ENCODE measurements at regions not wholly inside any gene's neighbourhood (a gene's known extent, or its start where the extent isn't known, plus 50 kb on each side); places are given as distances from the start of the nearest gene placed in this dataset.

- H3K4ac ChIP-seq (ENCODE audit: low read depth, low read length): no peak overlapping the region
- no peak overlapping the region for H3K4me2 ChIP-seq (ENCODE audit: low read length)
- H3K79me1 ChIP-seq (ENCODE audit: low read length): peaks cover 15% of the 10 kb centered on the region
- no peak overlapping the region for H2AFZ ChIP-seq (ENCODE audit: insufficient read depth, low read length, poor library complexity)
- peak overlapping the region; percentile 66 for H4K91ac ChIP-seq (ENCODE audit: low read depth, low read length)
- H3K9ac ChIP-seq (ENCODE audit: low read length): no peak overlapping the region
- H3K27ac ChIP-seq (ENCODE audit: low read depth, low read length): no peak overlapping the region
- H2AK5ac ChIP-seq (ENCODE audit: low read length): peak overlapping the region; percentile 3
- H3K4me1 ChIP-seq (ENCODE audit: control insufficient read depth in 1 of 2, insufficient read depth in 2 of 2, low read length in 2 of 2): peaks cover 8 to 12% of the 10 kb centered on the region in 2 experiments
- no peak overlapping the region for H3K18ac ChIP-seq (ENCODE audit: low read length)
- no peak overlapping the region for H3K4me3 ChIP-seq (ENCODE audit: low read depth, low read length)
- H2BK5ac ChIP-seq (ENCODE audit: low read depth, low read length, poor library complexity): peak overlapping the region; percentile 42
- no peak overlapping the region for H4K12ac ChIP-seq (ENCODE audit: low read depth, low read length)
- peaks cover 2% of the 10 kb centered on the region for H3K79me2 ChIP-seq (ENCODE audit: control insufficient read depth, insufficient read depth, low read length, poor library complexity)
- no peak overlapping the region for H3K23ac ChIP-seq (ENCODE audit: low read length)
- peaks cover 2% of the 10 kb centered on the region for H3K9me3 ChIP-seq (ENCODE audit: insufficient read depth, low read depth, low read length)
- H2BK12ac ChIP-seq (ENCODE audit: low read length): peak overlapping the region; percentile 63
- H3K36me3 ChIP-seq (ENCODE audit: control insufficient read depth in 1 of 2, insufficient read depth in 2 of 2, low read length in 2 of 2): no peaks in the 10 kb centered on the region
- no peak overlapping the region for H2BK120ac ChIP-seq (ENCODE audit: insufficient read depth, low read length, poor library complexity)
- no peak overlapping the region for H4K8ac ChIP-seq (ENCODE audit: low read depth, low read length)
- H3K27me3 ChIP-seq (ENCODE audit: insufficient read depth, low read length): no peaks in the 10 kb centered on the region
- peak; percentile 67 to 75 for DNase-seq
- no peak overlapping the region for H3K14ac ChIP-seq (ENCODE audit: low read length)
Measured at GRCh38 chr5:15012061-15012460, 140.5 kb upstream of the ANKH start.

- H3K79me1 ChIP-seq (ENCODE audit: low read length): peaks cover 12% of the 10 kb centered on the region
- H2BK5ac ChIP-seq (ENCODE audit: low read depth, low read length, poor library complexity): no peak overlapping the region
- H2BK120ac ChIP-seq (ENCODE audit: insufficient read depth, low read length, poor library complexity): peak overlapping the region; percentile 36
- no peak overlapping the region for H4K8ac ChIP-seq (ENCODE audit: low read depth, low read length)
- H2BK12ac ChIP-seq (ENCODE audit: low read length): peak overlapping the region; percentile 94
- H3K4me3 ChIP-seq (ENCODE audit: low read depth, low read length): no peak overlapping the region
- H3K9me3 ChIP-seq (ENCODE audit: insufficient read depth, low read depth, low read length): no peaks in the 10 kb centered on the region
- no peaks in the 10 kb centered on the region for H3K36me3 ChIP-seq (ENCODE audit: control insufficient read depth in 1 of 2, insufficient read depth in 2 of 2, low read length in 2 of 2)
- no peak overlapping the region for H3K9ac ChIP-seq (ENCODE audit: low read length)
- no peak overlapping the region for H2AFZ ChIP-seq (ENCODE audit: insufficient read depth, low read length, poor library complexity)
- WGBS (ENCODE audit: extremely low coverage, insufficient coverage, insufficient read length): no CpG with 5 or more reads among the region's 4 CpGs
- H3K27me3 ChIP-seq (ENCODE audit: insufficient read depth, low read length): no peaks in the 10 kb centered on the region
- no peak overlapping the region for H3K18ac ChIP-seq (ENCODE audit: low read length)
- H3K23ac ChIP-seq (ENCODE audit: low read length): no peak overlapping the region
- H4K12ac ChIP-seq (ENCODE audit: low read depth, low read length): no peak overlapping the region
- H3K27ac ChIP-seq (ENCODE audit: low read depth, low read length): no peak overlapping the region
- peak overlapping the region; percentile 65 for H4K91ac ChIP-seq (ENCODE audit: low read depth, low read length)
- H3K4ac ChIP-seq (ENCODE audit: low read depth, low read length): no peak overlapping the region
- no peak overlapping the region for H2AK5ac ChIP-seq (ENCODE audit: low read length)
- peaks cover 8 to 11% of the 10 kb centered on the region in 2 experiments for H3K4me1 ChIP-seq (ENCODE audit: control insufficient read depth in 1 of 2, insufficient read depth in 2 of 2, low read length in 2 of 2)
- H3K4me2 ChIP-seq (ENCODE audit: low read length): no peak overlapping the region
- DNase-seq: no peak
- H3K14ac ChIP-seq (ENCODE audit: low read length): no peak overlapping the region
- peaks cover 2% of the 10 kb centered on the region for H3K79me2 ChIP-seq (ENCODE audit: control insufficient read depth, insufficient read depth, low read length, poor library complexity)
Measured at GRCh38 chr5:15010936-15011335, 139.4 kb upstream of the ANKH start.

DNA sequence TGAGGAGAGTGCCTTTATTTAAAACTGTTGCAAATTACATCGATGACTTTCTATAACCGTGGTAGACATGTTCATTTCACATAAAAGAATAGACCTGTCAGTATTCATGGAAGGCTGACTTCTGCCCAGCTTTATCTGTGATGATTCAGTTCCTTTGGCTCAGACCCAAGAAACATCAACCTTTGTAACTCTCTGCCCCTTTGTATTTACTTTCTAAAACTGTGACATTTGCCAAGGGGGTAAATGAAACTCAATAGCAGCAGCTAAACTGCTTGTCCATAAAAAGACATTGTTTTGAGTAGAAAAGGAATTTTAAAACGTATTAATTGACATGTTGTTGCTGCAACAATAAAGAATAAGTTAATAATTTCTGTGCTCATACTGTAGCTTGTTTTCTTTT, 137.8 kb upstream of the ANKH start:
- H3K4ac ChIP-seq (ENCODE audit: low read depth, low read length): no peak overlapping the region
- H3K79me1 ChIP-seq (ENCODE audit: low read length): peaks cover 7% of the 10 kb centered on the region
- H2AK5ac ChIP-seq (ENCODE audit: low read length): no peak overlapping the region
- H4K8ac ChIP-seq (ENCODE audit: low read depth, low read length): no peak overlapping the region
- H2BK120ac ChIP-seq (ENCODE audit: insufficient read depth, low read length, poor library complexity): no peak overlapping the region
- DNase-seq: peak in 1 of 2 donors; percentile 37
- no peak overlapping the region for H3K14ac ChIP-seq (ENCODE audit: low read length)
- H3K18ac ChIP-seq (ENCODE audit: low read length): no peak overlapping the region
- H3K27ac ChIP-seq (ENCODE audit: low read depth, low read length): no peak overlapping the region
- H4K91ac ChIP-seq (ENCODE audit: low read depth, low read length): no peak overlapping the region
- no peaks in the 10 kb centered on the region for H3K36me3 ChIP-seq (ENCODE audit: control insufficient read depth in 1 of 2, insufficient read depth in 2 of 2, low read length in 2 of 2)
- WGBS (ENCODE audit: extremely low coverage, insufficient coverage, insufficient read length): no CpG with 5 or more reads among the region's 3 CpGs
- no peak overlapping the region for H2AFZ ChIP-seq (ENCODE audit: insufficient read depth, low read length, poor library complexity)
- H3K79me2 ChIP-seq (ENCODE audit: control insufficient read depth, insufficient read depth, low read length, poor library complexity): peaks cover 2% of the 10 kb centered on the region
- no peaks in the 10 kb centered on the region for H3K27me3 ChIP-seq (ENCODE audit: insufficient read depth, low read length)
- no peak overlapping the region for H3K4me2 ChIP-seq (ENCODE audit: low read length)
- H3K9ac ChIP-seq (ENCODE audit: low read length): no peak overlapping the region
- no peaks in the 10 kb centered on the region for H3K9me3 ChIP-seq (ENCODE audit: insufficient read depth, low read depth, low read length)
- peaks cover 8 to 9% of the 10 kb centered on the region in 2 experiments for H3K4me1 ChIP-seq (ENCODE audit: control insufficient read depth in 1 of 2, insufficient read depth in 2 of 2, low read length in 2 of 2)
- no peak overlapping the region for H3K4me3 ChIP-seq (ENCODE audit: low read depth, low read length)
- H4K12ac ChIP-seq (ENCODE audit: low read depth, low read length): no peak overlapping the region
- H3K23ac ChIP-seq (ENCODE audit: low read length): no peak overlapping the region
- no peak overlapping the region for H2BK5ac ChIP-seq (ENCODE audit: low read depth, low read length, poor library complexity)
- H2BK12ac ChIP-seq (ENCODE audit: low read length): no peak overlapping the region

GRCh38 chr5:15008921-15009320, 137.3 kb upstream of the ANKH start:
- no peak overlapping the region for H3K23ac ChIP-seq (ENCODE audit: low read length)
- peak overlapping the region; percentile 8 for H2AFZ ChIP-seq (ENCODE audit: insufficient read depth, low read length, poor library complexity)
- H3K27me3 ChIP-seq (ENCODE audit: insufficient read depth, low read length): no peaks in the 10 kb centered on the region
- H3K36me3 ChIP-seq (ENCODE audit: control insufficient read depth in 1 of 2, insufficient read depth in 2 of 2, low read length in 2 of 2): no peaks in the 10 kb centered on the region
- peak overlapping the region; percentile 42 for H3K18ac ChIP-seq (ENCODE audit: low read length)
- DNase-seq: no peak
- H3K14ac ChIP-seq (ENCODE audit: low read length): peak overlapping the region; percentile 81
- H4K91ac ChIP-seq (ENCODE audit: low read depth, low read length): peak overlapping the region; percentile 97
- peaks cover 7 to 8% of the 10 kb centered on the region in 2 experiments for H3K4me1 ChIP-seq (ENCODE audit: control insufficient read depth in 1 of 2, insufficient read depth in 2 of 2, low read length in 2 of 2)
- peak overlapping the region; percentile 90 for H2BK12ac ChIP-seq (ENCODE audit: low read length)
- peak overlapping the region; percentile 68 for H4K8ac ChIP-seq (ENCODE audit: low read depth, low read length)
- peaks cover 2% of the 10 kb centered on the region for H3K79me2 ChIP-seq (ENCODE audit: control insufficient read depth, insufficient read depth, low read length, poor library complexity)
- no peaks in the 10 kb centered on the region for H3K9me3 ChIP-seq (ENCODE audit: insufficient read depth, low read depth, low read length)
- H2BK5ac ChIP-seq (ENCODE audit: low read depth, low read length, poor library complexity): peak overlapping the region; percentile 91
- WGBS (ENCODE audit: extremely low coverage, insufficient coverage, insufficient read length): no CpG with 5 or more reads among the region's 5 CpGs
- H3K27ac ChIP-seq (ENCODE audit: low read depth, low read length): peak overlapping the region; percentile 59
- peaks cover 7% of the 10 kb centered on the region for H3K79me1 ChIP-seq (ENCODE audit: low read length)
- H2BK120ac ChIP-seq (ENCODE audit: insufficient read depth, low read length, poor library complexity): peak overlapping the region; percentile 82
- H3K4ac ChIP-seq (ENCODE audit: low read depth, low read length): peak overlapping the region; percentile 74
- no peak overlapping the region for H3K9ac ChIP-seq (ENCODE audit: low read length)
- H4K12ac ChIP-seq (ENCODE audit: low read depth, low read length): no peak overlapping the region
- no peak overlapping the region for H3K4me3 ChIP-seq (ENCODE audit: low read depth, low read length)
- peak overlapping the region; percentile 78 for H2AK5ac ChIP-seq (ENCODE audit: low read length)
- no peak overlapping the region for H3K4me2 ChIP-seq (ENCODE audit: low read length)
